22Rv1 (cell line): ENCODE measurements at regions not wholly inside any gene's neighbourhood (a gene's known extent, or its start where the extent isn't known, plus 50 kb on each side); places are given as distances from the start of the nearest gene placed in this dataset.

Experiments
- ZFX ChIP-seq: fragments of 450-650 bp; IDR thresholded peaks from 2 replicates; pipeline ENCODE4 v1.6.1; 2017; ENCODE audit warnings: antibody characterized with exemption, borderline replicate concordance
- TF ChIP-seq, protein P1 (sequence below): fragments of 450-650 bp; IDR thresholded peaks from 2 replicates; pipeline ENCODE4 v1.5.1; 2017; ENCODE audit warnings: mild to moderate bottlenecking

- TF ChIP-seq, protein P1, sequence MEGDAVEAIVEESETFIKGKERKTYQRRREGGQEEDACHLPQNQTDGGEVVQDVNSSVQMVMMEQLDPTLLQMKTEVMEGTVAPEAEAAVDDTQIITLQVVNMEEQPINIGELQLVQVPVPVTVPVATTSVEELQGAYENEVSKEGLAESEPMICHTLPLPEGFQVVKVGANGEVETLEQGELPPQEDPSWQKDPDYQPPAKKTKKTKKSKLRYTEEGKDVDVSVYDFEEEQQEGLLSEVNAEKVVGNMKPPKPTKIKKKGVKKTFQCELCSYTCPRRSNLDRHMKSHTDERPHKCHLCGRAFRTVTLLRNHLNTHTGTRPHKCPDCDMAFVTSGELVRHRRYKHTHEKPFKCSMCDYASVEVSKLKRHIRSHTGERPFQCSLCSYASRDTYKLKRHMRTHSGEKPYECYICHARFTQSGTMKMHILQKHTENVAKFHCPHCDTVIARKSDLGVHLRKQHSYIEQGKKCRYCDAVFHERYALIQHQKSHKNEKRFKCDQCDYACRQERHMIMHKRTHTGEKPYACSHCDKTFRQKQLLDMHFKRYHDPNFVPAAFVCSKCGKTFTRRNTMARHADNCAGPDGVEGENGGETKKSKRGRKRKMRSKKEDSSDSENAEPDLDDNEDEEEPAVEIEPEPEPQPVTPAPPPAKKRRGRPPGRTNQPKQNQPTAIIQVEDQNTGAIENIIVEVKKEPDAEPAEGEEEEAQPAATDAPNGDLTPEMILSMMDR, result no peak
- no peak for TF ChIP-seq ZFX
Measured at GRCh38 chr22:26775394-26775793, 118.0 kb downstream of the MIAT start.
